ENCODE measurements at regions not wholly inside any gene's neighbourhood (a gene's known extent, or its start where the extent isn't known, plus 50 kb on each side); places are given as distances from the start of the nearest gene placed in this dataset.

- Mint-ChIP-seq H3K27me3 (ENCODE audit: unreplicated experiment) (peaks cover 38% of the 10 kb centered on the region), H3K4me3 (ENCODE audit: low read depth, unreplicated experiment) (no peak overlapping the region), H3K27ac (ENCODE audit: unreplicated experiment) (no peak overlapping the region), H3K36me3 (ENCODE audit: insufficient read depth, unreplicated experiment) (peaks cover 8% of the 10 kb centered on the region), H3K9me3 (ENCODE audit: low read depth, unreplicated experiment) (peaks cover 15% of the 10 kb centered on the region), H3K4me1 (ENCODE audit: low read depth, unreplicated experiment) (no peaks in the 10 kb centered on the region)
- CTCF ChIA-PET: no interaction called here
- TF ChIP-seq CTCF (IDR thresholded peaks at IDR 0.05; ENCODE audit: unreplicated experiment): no peak
- intact Hi-C loops (cut with micrococcal nuclease; ENCODE audit: unreplicated experiment): no loop called here
- DNase-seq: no peak
- no TSS peak for BruUV-seq (replicated peaks)
These were observed 80.9 kb downstream of the DLL1 start for GRCh38 chr6:170210026-170210390.

GRCh38 chr6:170209354-170210025, 81.4 kb downstream of the DLL1 start:
- Mint-ChIP-seq H3K9me3 (ENCODE audit: low read depth, unreplicated experiment) (peaks cover 15% of the 10 kb centered on the region), H3K27ac (ENCODE audit: unreplicated experiment) (no peak overlapping the region), H3K4me1 (ENCODE audit: low read depth, unreplicated experiment) (no peaks in the 10 kb centered on the region), H3K27me3 (ENCODE audit: unreplicated experiment) (peaks cover 38% of the 10 kb centered on the region), H3K36me3 (ENCODE audit: insufficient read depth, unreplicated experiment) (peaks cover 8% of the 10 kb centered on the region), H3K4me3 (ENCODE audit: low read depth, unreplicated experiment) (no peak overlapping the region)
- TF ChIP-seq CTCF (IDR thresholded peaks at IDR 0.05; ENCODE audit: unreplicated experiment): no peak
- no peak for DNase-seq
- intact Hi-C loops (cut with micrococcal nuclease; ENCODE audit: unreplicated experiment): no loop called here
- CTCF ChIA-PET: no interaction called here
- no TSS peak for BruUV-seq (replicated peaks)

GRCh38 chr6:170208651-170209353, 82.1 kb downstream of the DLL1 start:
- Mint-ChIP-seq H3K27ac (ENCODE audit: unreplicated experiment) (no peak overlapping the region), H3K9me3 (ENCODE audit: low read depth, unreplicated experiment) (peaks cover 11% of the 10 kb centered on the region), H3K4me1 (ENCODE audit: low read depth, unreplicated experiment) (no peaks in the 10 kb centered on the region), H3K36me3 (ENCODE audit: insufficient read depth, unreplicated experiment) (peaks cover 7% of the 10 kb centered on the region), H3K27me3 (ENCODE audit: unreplicated experiment) (peaks cover 38% of the 10 kb centered on the region), H3K4me3 (ENCODE audit: low read depth, unreplicated experiment) (no peak overlapping the region)
- BruUV-seq (replicated peaks): no TSS peak
- DNase-seq: no peak
- intact Hi-C loops (cut with micrococcal nuclease; ENCODE audit: unreplicated experiment): no loop called here
- TF ChIP-seq CTCF (IDR thresholded peaks at IDR 0.05; ENCODE audit: unreplicated experiment): no peak
- CTCF ChIA-PET: no interaction called here

GRCh38 chr6:170208182-170208601, 82.7 kb downstream of the DLL1 start:
- Mint-ChIP-seq H3K4me1 (ENCODE audit: low read depth, unreplicated experiment) (no peaks in the 10 kb centered on the region), H3K27ac (ENCODE audit: unreplicated experiment) (no peak overlapping the region), H3K27me3 (ENCODE audit: unreplicated experiment) (peaks cover 35% of the 10 kb centered on the region), H3K36me3 (ENCODE audit: insufficient read depth, unreplicated experiment) (peaks cover under 1% of the 10 kb centered on the region), H3K4me3 (ENCODE audit: low read depth, unreplicated experiment) (no peak overlapping the region), H3K9me3 (ENCODE audit: low read depth, unreplicated experiment) (peaks cover 5% of the 10 kb centered on the region)
- DNase-seq: no peak
- BruUV-seq (replicated peaks): no TSS peak
- no peak for TF ChIP-seq CTCF (IDR thresholded peaks at IDR 0.05; ENCODE audit: unreplicated experiment)
- intact Hi-C loops (cut with micrococcal nuclease; ENCODE audit: unreplicated experiment): no loop called here
- CTCF ChIA-PET: no interaction called here
